OCI-LY7 (cell line): ENCODE measurements at regions not wholly inside any gene's neighbourhood (a gene's known extent, or its start where the extent isn't known, plus 50 kb on each side); places are given as distances from the start of the nearest gene placed in this dataset.

Experiments used
- BruUV-seq: library from RNA; stranded (reverse); fragments of 400-500 nt; replicated peaks from 2 replicates; lab custom pipeline; 2021; lab: Mats Ljungman, UMichigan
- CTCF ChIA-PET: fragments of 300-600 bp; sonication (Branson Sonifier 250); formaldehyde crosslinking; loops from one replicate; lab custom pipeline; 2022; ENCODE audit warnings: antibody characterized with exemption; ENCODE audit not compliant: unreplicated experiment; lab: Charles Lee
- POLR2A ChIA-PET: fragments of 300-600 bp; sonication (Branson Sonifier 250); formaldehyde crosslinking; loops from one replicate; lab custom pipeline; 2022; ENCODE audit warnings: antibody characterized with exemption; lab: Charles Lee
- DNase-seq: peaks from one replicate; pipeline ENCODE4 v3.0.0-alpha.2; 2015; ENCODE audit warnings: low spot score
- H2AFZ ChIP-seq: fragments of 200-600 bp; sonication (generic), shearing (Covaris generic); 2 replicates; pipeline ENCODE4 v1.6.1; 2014; ENCODE audit warnings: mild to moderate bottlenecking, antibody characterized with exemption, low read length, moderate library complexity
- H3K27ac ChIP-seq: fragments of 200-600 bp; sonication (generic); 2 replicates; pipeline ENCODE4 v1.5.1; 2014; ENCODE audit warnings: mixed run types, low read depth, mild to moderate bottlenecking, moderate library complexity, low read length, inconsistent platforms; ENCODE audit not compliant: poor library complexity, severe bottlenecking
- H3K36me3 ChIP-seq: fragments of 200-600 bp; sonication (generic); 2 replicates; pipeline ENCODE4 v1.6.1; 2014; ENCODE audit warnings: mild to moderate bottlenecking, antibody characterized with exemption, low read length, moderate library complexity, mixed read lengths; ENCODE audit not compliant: insufficient read depth
- H3K4me1 ChIP-seq: fragments of 200-600 bp; sonication (generic); 2 replicates; pipeline ENCODE4 v1.5.1; 2014; ENCODE audit warnings: mild to moderate bottlenecking, low read length; ENCODE audit not compliant: insufficient read depth, poor library complexity, severe bottlenecking
- H3K4me2 ChIP-seq: fragments of 200-600 bp; sonication (generic); 2 replicates; pipeline ENCODE4 v1.6.1; 2014; ENCODE audit warnings: mild to moderate bottlenecking, low read length
- H3K4me3 ChIP-seq: fragments of 200-600 bp; sonication (generic); 2 replicates; pipeline ENCODE4 v1.5.1; 2014; ENCODE audit warnings: mild to moderate bottlenecking, low read depth, low read length; ENCODE audit not compliant: poor library complexity, severe bottlenecking
- H3K79me2 ChIP-seq: fragments of 200-600 bp; sonication (generic); 2 replicates; pipeline ENCODE4 v1.6.1; 2016; ENCODE audit warnings: low read depth, mild to moderate bottlenecking, low read length, moderate library complexity, mixed read lengths; ENCODE audit not compliant: insufficient read depth
- H3K9me2 ChIP-seq: fragments of 200-600 bp; sonication (generic); 2 replicates; pipeline ENCODE4 v1.6.1; 2016; ENCODE audit warnings: mild to moderate bottlenecking, low read length, mixed read lengths; ENCODE audit not compliant: insufficient read depth
- H3K9me3 ChIP-seq: fragments of 200-600 bp; sonication (generic); 2 replicates; pipeline ENCODE4 v1.6.1; 2014; ENCODE audit warnings: mild to moderate bottlenecking, mixed run types, low read length, mixed read lengths
- H4K20me1 ChIP-seq: fragments of 200-600 bp; sonication (generic); 2 replicates; pipeline ENCODE4 v1.6.1; 2014; ENCODE audit warnings: mild to moderate bottlenecking, antibody characterized with exemption, low read length, moderate library complexity, mixed read lengths; ENCODE audit not compliant: insufficient read depth
- EZH2phosphoT487 ChIP-seq: fragments of 200-600 bp; sonication (generic); IDR thresholded peaks from 2 replicates; pipeline ENCODE4 v1.6.1; 2018; ENCODE audit warnings: low read depth, borderline replicate concordance, mild to moderate bottlenecking, mixed run types, antibody characterized with exemption, low read length, moderate library complexity, mixed read lengths
- intact Hi-C: fragments of 100-400 bp; cut with micrococcal nuclease; formaldehyde crosslinking; loops from one replicate; pipeline ENCODE4 v1.10.0; 2022; ENCODE audit not compliant: unreplicated experiment
- TF ChIP-seq, protein P1 (sequence below): fragments of 200-600 bp; sonication (generic); conservative IDR thresholded peaks from 2 replicates; pipeline ENCODE4 v1.5.1; 2014; ENCODE audit warnings: mild to moderate bottlenecking, antibody characterized with exemption, low read length, moderate library complexity, mixed read lengths

- no peaks in the 10 kb centered on the region for H3K4me1 ChIP-seq
- no peaks in the 10 kb centered on the region for H3K79me2 ChIP-seq
- ChIA-PET CTCF (no interaction called here), POLR2A (no interaction called here)
- DNase-seq: no peak
- H4K20me1 ChIP-seq: no peaks in the 10 kb centered on the region
- no peak overlapping the region for H3K27ac ChIP-seq
- H3K4me2 ChIP-seq: no peak overlapping the region
- H2AFZ ChIP-seq: no peak overlapping the region
- no peaks in the 10 kb centered on the region for H3K9me2 ChIP-seq
- H3K36me3 ChIP-seq: no peaks in the 10 kb centered on the region
- no peak overlapping the region for H3K4me3 ChIP-seq
- H3K9me3 ChIP-seq: no peaks in the 10 kb centered on the region
- no TSS peak for BruUV-seq
- TF ChIP-seq, protein P1, sequence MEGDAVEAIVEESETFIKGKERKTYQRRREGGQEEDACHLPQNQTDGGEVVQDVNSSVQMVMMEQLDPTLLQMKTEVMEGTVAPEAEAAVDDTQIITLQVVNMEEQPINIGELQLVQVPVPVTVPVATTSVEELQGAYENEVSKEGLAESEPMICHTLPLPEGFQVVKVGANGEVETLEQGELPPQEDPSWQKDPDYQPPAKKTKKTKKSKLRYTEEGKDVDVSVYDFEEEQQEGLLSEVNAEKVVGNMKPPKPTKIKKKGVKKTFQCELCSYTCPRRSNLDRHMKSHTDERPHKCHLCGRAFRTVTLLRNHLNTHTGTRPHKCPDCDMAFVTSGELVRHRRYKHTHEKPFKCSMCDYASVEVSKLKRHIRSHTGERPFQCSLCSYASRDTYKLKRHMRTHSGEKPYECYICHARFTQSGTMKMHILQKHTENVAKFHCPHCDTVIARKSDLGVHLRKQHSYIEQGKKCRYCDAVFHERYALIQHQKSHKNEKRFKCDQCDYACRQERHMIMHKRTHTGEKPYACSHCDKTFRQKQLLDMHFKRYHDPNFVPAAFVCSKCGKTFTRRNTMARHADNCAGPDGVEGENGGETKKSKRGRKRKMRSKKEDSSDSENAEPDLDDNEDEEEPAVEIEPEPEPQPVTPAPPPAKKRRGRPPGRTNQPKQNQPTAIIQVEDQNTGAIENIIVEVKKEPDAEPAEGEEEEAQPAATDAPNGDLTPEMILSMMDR: no peak
- TF ChIP-seq EZH2phosphoT487: no peak
- intact Hi-C loops: no loop called here
Measured at GRCh38 chr2:20123871-20124594, 72.6 kb upstream of the LAPTM4A start.

GRCh38 chr2:20122864-20123263 is 71.4 kb upstream of the LAPTM4A start:
- H3K9me3 ChIP-seq: no peaks in the 10 kb centered on the region
- H3K4me3 ChIP-seq: no peak overlapping the region
- CTCF ChIA-PET: no interaction called here
- no peaks in the 10 kb centered on the region for H4K20me1 ChIP-seq
- DNase-seq: no peak
- H3K4me1 ChIP-seq: no peaks in the 10 kb centered on the region
- no peak overlapping the region for H2AFZ ChIP-seq
- H3K9me2 ChIP-seq: no peaks in the 10 kb centered on the region
- POLR2A ChIA-PET: no interaction called here
- TF ChIP-seq, protein P1: no peak
- TF ChIP-seq EZH2phosphoT487: no peak
- H3K79me2 ChIP-seq: no peaks in the 10 kb centered on the region
- no peak overlapping the region for H3K4me2 ChIP-seq
- no TSS peak for BruUV-seq
- H3K36me3 ChIP-seq: no peaks in the 10 kb centered on the region
- no peak overlapping the region for H3K27ac ChIP-seq
- intact Hi-C loops: no loop called here
